ENCODE measurements at regions not wholly inside any gene's neighbourhood (a gene's known extent, or its start where the extent isn't known, plus 50 kb on each side); places are given as distances from the start of the nearest gene placed in this dataset.

- DNase-seq (ENCODE audit: low read depth) = no peak
Observed at GRCh38 chr2:60294901-60295635, 258.4 kb downstream of the BCL11A start.

- DNase-seq (ENCODE audit: low read depth) = no peak
Observed at GRCh38 chr2:60292242-60292641, 261.2 kb downstream of the BCL11A start.

GRCh38 chr2:60290509-60290908 is 262.9 kb downstream of the BCL11A start:
- no peak for DNase-seq (ENCODE audit: low read depth)

- DNase-seq (ENCODE audit: low read depth) = no peak
Observed at GRCh38 chr2:60285626-60286316, 267.7 kb downstream of the BCL11A start.

DNA sequence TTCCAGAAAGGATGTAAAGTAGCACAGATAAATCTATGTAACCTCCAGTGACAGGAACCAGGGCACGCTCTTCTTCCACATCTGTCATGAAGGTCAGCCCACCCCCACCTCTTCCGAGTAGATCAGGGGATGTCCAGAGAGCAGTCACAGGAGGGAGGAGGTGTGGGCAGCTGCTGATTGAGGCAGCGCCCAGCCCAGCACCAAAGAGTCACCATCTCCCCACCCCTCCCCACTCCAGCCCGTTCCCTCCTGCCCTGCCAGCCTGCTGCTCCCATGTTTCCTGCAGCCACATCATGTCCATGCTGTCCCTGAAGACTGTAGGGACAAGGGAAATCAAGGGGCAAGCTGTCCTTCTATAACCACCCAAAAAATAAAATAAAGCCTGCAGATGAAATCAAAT is 269.8 kb downstream of the BCL11A start:
- DNase-seq (ENCODE audit: low read depth) = no peak

DNA sequence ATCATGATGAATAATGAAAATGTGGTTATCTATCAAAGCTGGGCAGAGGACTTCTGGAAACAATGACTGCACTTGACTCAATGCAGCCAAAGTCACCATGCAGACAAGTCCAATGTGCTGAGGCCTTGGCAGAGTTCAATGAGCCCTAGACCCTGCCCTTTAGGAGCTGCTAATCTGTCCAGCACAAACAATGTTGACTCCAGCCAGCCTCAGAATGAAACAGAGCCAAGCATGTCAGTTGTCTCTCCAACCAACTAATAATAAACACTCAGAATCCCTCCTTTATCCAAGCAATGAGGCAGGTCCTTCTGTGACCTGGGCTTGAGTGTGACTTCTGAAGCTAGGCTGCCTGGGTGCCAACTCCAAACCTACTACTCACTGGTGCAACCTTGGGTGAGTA is 270.6 kb downstream of the BCL11A start:
- no peak for DNase-seq (ENCODE audit: low read depth)

- no peak for DNase-seq (ENCODE audit: low read depth)
Observed at GRCh38 chr2:60281730-60282129, 271.7 kb downstream of the BCL11A start.

- no peak for DNase-seq (ENCODE audit: low read depth)
Observed at GRCh38 chr2:60280238-60280637, 273.2 kb downstream of the BCL11A start.

GRCh38 chr2:60278906-60279305 is 274.5 kb downstream of the BCL11A start:
- DNase-seq (ENCODE audit: low read depth) = no peak

DNA sequence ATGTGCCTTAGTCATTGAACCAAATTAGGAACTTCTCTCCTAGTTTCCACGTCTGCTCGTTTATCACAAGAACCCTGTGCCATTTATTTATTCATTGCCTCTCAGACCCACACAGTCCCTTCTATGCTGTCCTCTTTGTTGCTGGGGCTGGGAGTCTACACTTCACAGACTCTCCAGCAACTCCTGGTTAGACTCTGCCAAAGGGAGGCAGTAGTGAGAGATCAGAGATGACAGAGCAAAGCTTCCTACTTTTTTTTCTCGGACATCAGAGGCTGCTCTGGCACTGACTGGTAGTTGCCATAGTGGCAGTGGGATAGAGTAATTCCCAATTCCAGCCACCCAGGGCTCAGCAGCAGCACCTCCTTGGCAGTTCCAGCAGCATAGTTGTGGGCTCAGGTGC is 277.5 kb downstream of the BCL11A start:
- no peak for DNase-seq (ENCODE audit: low read depth)

GRCh38 chr2:60273836-60274235 is 279.6 kb downstream of the BCL11A start:
- DNase-seq (ENCODE audit: low read depth) = no peak

GRCh38 chr2:60271713-60272112 is 281.7 kb downstream of the BCL11A start:
- no peak for DNase-seq (ENCODE audit: low read depth)

GRCh38 chr2:60271131-60271530 is 282.3 kb downstream of the BCL11A start:
- no peak for DNase-seq (ENCODE audit: low read depth)

DNA sequence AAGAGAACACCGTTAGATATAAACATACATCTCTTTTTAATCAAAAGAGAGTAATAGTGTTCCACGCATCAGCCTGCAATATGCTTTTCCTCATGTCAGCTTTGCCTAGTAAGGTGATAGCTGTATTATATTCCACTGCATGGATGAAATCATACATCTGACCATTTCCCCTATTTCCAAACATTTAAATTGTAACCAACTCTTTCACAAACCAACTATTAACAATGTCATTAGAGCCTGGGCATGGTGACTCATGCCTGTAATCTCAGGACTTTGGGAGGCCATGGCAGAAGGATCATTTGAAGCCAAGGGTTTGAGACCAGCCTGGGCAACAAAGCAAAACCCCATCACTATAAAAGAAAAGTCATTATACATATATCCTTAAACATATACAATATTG is 284.8 kb downstream of the BCL11A start:
- DNase-seq (ENCODE audit: low read depth) = no peak

DNA sequence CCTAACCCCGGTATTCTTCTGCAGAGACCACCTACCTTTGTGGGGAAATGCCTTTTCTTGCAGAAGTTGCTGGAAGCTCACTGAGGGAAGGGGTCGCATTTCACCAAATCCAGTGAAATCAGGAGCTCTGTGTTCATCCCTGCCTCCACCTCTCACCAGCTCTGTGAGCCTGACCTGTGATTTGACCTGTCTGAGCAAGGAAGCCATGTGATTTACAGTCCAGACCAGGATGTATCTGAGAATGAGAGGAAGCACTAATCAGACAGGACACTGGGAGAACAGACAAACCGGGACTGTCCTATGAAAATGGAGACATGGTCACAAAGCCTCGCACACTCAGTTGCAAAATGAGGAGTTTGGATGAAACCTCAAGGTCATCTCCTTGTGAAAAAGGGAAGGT is 285.4 kb downstream of the BCL11A start:
- no peak for DNase-seq (ENCODE audit: low read depth)

DNA sequence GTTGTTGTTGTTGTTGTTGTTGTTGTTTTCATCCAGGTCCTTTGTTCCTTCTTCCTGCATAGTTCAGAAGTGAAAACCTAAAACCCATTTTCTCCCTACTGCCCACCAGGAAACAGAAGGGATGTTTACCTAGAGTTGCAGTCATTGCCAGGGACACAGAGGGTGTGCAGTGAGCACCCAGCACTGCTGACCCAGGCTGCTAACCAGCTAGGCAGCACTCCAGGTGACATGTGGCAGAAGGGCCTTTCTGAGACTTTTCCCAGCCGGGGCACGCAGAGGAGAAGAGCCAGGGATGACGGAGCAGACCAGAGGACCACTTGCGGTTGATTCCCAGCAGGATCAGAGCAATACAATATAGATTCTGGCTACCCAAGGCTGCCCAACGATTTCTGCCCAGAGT is 286.3 kb downstream of the BCL11A start:
- DNase-seq (ENCODE audit: low read depth) = no peak

DNA sequence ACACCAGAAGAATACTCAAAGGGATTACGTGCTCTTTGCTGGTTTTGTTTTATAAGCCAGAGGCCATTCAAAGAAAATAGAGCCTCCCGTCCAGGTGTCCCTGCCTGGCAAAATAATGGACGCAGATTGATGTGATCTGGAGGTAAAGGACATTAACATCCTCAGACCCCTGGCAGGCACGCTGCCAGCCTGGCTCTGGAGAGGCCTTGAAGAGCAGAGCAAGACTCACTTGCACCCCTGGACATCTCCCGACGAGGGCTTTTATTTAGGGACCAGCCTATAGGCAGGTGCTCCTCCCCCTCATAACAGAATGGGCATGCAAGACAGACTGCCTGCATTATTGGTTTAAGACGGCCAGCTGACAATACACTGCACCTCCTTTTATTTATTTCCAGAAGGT is 291.3 kb downstream of the BCL11A start:
- DNase-seq (ENCODE audit: low read depth) = no peak

GRCh38 chr2:60260639-60261296 is 292.7 kb downstream of the BCL11A start:
- no peak for DNase-seq (ENCODE audit: low read depth)

GRCh38 chr2:60259781-60260180 is 293.7 kb downstream of the BCL11A start:
- no peak for DNase-seq (ENCODE audit: low read depth)

- no peak for DNase-seq (ENCODE audit: low read depth)
Observed at GRCh38 chr2:60252581-60253150, 300.8 kb downstream of the BCL11A start.

DNA sequence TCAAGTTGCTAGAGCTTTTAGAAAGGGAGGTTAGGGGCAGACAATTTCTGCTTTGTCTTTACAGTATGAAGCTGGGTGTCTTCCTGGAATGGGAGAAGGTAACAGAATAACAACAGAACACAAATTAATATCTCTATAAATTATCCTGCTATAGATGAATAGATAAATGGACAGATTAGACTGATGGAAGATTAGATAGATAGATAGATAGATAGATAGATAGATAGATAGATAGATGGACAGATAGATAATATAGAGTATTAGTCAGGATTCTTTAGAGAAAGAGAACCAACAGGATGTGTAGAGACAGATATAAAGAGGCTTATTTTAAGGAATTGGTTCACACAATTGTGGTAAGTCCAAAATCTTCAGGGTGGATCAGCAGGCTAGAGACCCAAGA is 302.2 kb downstream of the BCL11A start:
- DNase-seq (ENCODE audit: low read depth) = no peak

DNA sequence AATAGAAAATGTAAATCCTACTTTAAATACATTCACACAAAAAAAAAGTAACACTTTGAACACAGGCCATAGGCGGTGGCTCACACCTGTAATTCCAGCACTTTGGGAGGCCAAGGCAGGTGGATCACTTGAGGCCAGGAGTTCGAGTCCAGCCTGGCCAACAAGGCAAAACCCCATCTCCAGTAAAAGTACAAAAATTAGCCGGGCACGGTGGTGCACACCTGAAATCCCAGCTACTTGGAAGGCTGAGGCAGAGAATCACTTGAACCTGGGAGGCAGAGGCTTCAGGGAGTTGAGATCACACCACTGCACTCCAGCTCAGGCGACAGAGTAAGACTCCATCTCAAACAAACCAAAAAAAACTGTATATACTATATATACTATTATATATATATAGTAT is 303.6 kb downstream of the BCL11A start:
- DNase-seq (ENCODE audit: low read depth) = no peak

GRCh38 chr2:60247471-60247870 is 306.0 kb downstream of the BCL11A start:
- no peak for DNase-seq (ENCODE audit: low read depth)
